ENCODE measurements at regions not wholly inside any gene's neighbourhood (a gene's known extent, or its start where the extent isn't known, plus 50 kb on each side); places are given as distances from the start of the nearest gene placed in this dataset.

- Histone ChIP-seq H3K9me3 (ENCODE audit: severe bottlenecking) (no peaks in the 10 kb centered on the region), H3K27me3 (ENCODE audit: insufficient read depth, low read depth, severe bottlenecking) (no peaks in the 10 kb centered on the region), H3K36me3 (no peaks in the 10 kb centered on the region), H3K27ac (no peak overlapping the region), H3K4me3 (ENCODE audit: low read depth, low read length) (no peak overlapping the region)
- TF ChIP-seq CTCF (IDR thresholded peaks at IDR 0.05; ENCODE audit: low read depth, low read length): no peak
- DNase-seq: no peak
Observed at GRCh38 chr3:59450437-59450836, 400.6 kb upstream of the CFAP20DC start.

GRCh38 chr3:59446775-59447465 lies 397.1 kb upstream of the CFAP20DC start:
- H3K36me3 ChIP-seq: no peaks in the 10 kb centered on the region
- TF ChIP-seq CTCF (IDR thresholded peaks at IDR 0.05; ENCODE audit: low read depth, low read length): no peak
- no peak overlapping the region for H3K4me3 ChIP-seq (ENCODE audit: low read depth, low read length)
- DNase-seq: no peak
- H3K27me3 ChIP-seq (ENCODE audit: insufficient read depth, low read depth, severe bottlenecking): no peaks in the 10 kb centered on the region
- H3K27ac ChIP-seq: no peak overlapping the region
- H3K9me3 ChIP-seq (ENCODE audit: severe bottlenecking): no peaks in the 10 kb centered on the region

GRCh38 chr3:59444676-59445075 lies 394.9 kb upstream of the CFAP20DC start:
- no peaks in the 10 kb centered on the region for H3K27me3 ChIP-seq (ENCODE audit: insufficient read depth, low read depth, severe bottlenecking)
- no peaks in the 10 kb centered on the region for H3K36me3 ChIP-seq
- no peaks in the 10 kb centered on the region for H3K9me3 ChIP-seq (ENCODE audit: severe bottlenecking)
- no peak for DNase-seq
- H3K27ac ChIP-seq: no peak overlapping the region
- no peak for TF ChIP-seq CTCF (IDR thresholded peaks at IDR 0.05; ENCODE audit: low read depth, low read length)
- H3K4me3 ChIP-seq (ENCODE audit: low read depth, low read length): no peak overlapping the region

GRCh38 chr3:59444294-59444671 lies 394.5 kb upstream of the CFAP20DC start:
- TF ChIP-seq CTCF (IDR thresholded peaks at IDR 0.05; ENCODE audit: low read depth, low read length): no peak
- Histone ChIP-seq H3K36me3 (no peaks in the 10 kb centered on the region), H3K4me3 (ENCODE audit: low read depth, low read length) (no peak overlapping the region), H3K9me3 (ENCODE audit: severe bottlenecking) (no peaks in the 10 kb centered on the region), H3K27me3 (ENCODE audit: insufficient read depth, low read depth, severe bottlenecking) (no peaks in the 10 kb centered on the region), H3K27ac (no peak overlapping the region)
- DNase-seq: no peak

GRCh38 chr3:59443618-59444293 lies 393.9 kb upstream of the CFAP20DC start:
- Histone ChIP-seq H3K27me3 (ENCODE audit: insufficient read depth, low read depth, severe bottlenecking) (no peaks in the 10 kb centered on the region), H3K9me3 (ENCODE audit: severe bottlenecking) (no peaks in the 10 kb centered on the region), H3K4me3 (ENCODE audit: low read depth, low read length) (no peak overlapping the region), H3K36me3 (no peaks in the 10 kb centered on the region), H3K27ac (no peak overlapping the region)
- no peak for DNase-seq
- no peak for TF ChIP-seq CTCF (IDR thresholded peaks at IDR 0.05; ENCODE audit: low read depth, low read length)

Measured in WERI-Rb-1 (cell line).